ENCODE measurements at regions not wholly inside any gene's neighbourhood (a gene's known extent, or its start where the extent isn't known, plus 50 kb on each side); places are given as distances from the start of the nearest gene placed in this dataset.

DNA sequence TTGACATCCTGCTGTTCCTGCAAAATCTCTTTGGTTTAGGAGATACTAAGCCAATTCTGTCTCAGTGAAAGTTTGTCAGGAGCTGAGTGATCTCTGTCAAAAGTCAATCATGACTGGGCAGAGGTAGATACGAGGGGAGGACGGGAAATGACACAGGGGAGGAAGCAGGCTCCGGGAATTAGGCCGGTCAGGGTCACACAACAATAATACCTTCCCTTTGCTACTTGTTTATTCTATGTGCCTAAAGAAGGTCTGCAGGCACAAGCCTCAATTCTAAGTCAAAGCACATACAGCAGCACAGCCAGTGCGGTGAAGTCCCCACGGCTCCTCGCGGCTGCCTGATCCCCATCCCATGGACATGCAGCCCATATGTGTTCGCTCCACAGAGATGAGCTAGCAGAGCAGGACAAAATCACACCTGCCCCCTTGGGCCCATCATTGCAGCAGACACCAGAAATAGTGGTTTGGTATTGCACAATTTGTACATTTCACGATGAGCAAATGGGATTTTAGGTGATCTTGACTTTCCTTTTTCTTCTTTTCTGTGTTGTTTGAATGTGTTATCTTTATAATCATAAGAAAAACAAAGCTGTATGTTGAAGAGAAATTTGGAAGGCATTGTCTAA, 141.4 kb downstream of the VAPA start:
- Histone ChIP-seq H3K4me3 (ENCODE audit: low read length) (no peak overlapping the region), H3K79me1 (ENCODE audit: low read length) (no peaks in the 10 kb centered on the region), H2BK15ac (replicated peaks; ENCODE audit: low read depth) (no peak overlapping the region), H4K5ac (ENCODE audit: low read length) (no peak overlapping the region), H3K9ac (ENCODE audit: low read length) (no peak overlapping the region), H3K36me3 (ENCODE audit: control insufficient read depth, insufficient read depth, low read length) (no peaks in the 10 kb centered on the region), H3K4ac (ENCODE audit: low read depth, low read length) (no peak overlapping the region), H3K27me3 (ENCODE audit: insufficient read depth, low read length, poor library complexity) (no peaks in the 10 kb centered on the region), H4K8ac (ENCODE audit: low read depth, low read length) (no peak overlapping the region), H3K18ac (ENCODE audit: low read length) (no peak overlapping the region), H2AK5ac (ENCODE audit: low read length) (no peak overlapping the region), H3K27ac (ENCODE audit: low read depth, low read length) (no peak overlapping the region), H2BK120ac (ENCODE audit: low read depth, low read length) (no peak overlapping the region), H3K23ac (ENCODE audit: low read length) (no peak overlapping the region), H3K4me1 (ENCODE audit: control insufficient read depth, low read depth, low read length) (peaks cover 8% of the 10 kb centered on the region), H2BK5ac (ENCODE audit: low read length) (no peak overlapping the region), H3K79me2 (ENCODE audit: control insufficient read depth, insufficient read depth, low read length) (no peaks in the 10 kb centered on the region), H3K4me2 (ENCODE audit: low read length) (no peak overlapping the region), H3K56ac (ENCODE audit: low read length) (no peak overlapping the region)
- WGBS (ENCODE audit: extremely low coverage, insufficient coverage, low lambda C conversion rate): no CpG with 5 or more reads among the region's 10 CpGs
- DNase-seq: peak; percentile 33

DNA sequence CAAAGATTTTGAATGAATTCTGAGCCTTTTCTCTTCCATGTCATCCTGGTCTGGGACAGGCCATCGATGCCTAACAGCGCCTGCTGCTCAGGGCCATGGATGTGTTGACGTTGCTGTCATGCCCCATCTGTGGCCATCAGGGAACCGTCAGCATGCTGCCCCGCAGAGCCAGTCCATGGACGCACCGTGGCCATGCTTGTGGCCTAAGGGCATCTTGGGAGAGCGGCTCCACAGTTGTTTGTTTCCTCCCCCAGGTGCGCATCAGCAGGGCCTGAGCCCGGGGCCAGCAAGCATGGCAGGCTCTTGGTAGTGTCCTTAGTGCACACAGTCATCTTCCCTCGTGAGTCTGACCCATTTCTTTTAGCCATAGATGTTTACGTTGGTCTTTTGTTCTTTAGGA, 142.7 kb downstream of the VAPA start:
- no peaks in the 10 kb centered on the region for H3K79me2 ChIP-seq (ENCODE audit: control insufficient read depth, insufficient read depth, low read length)
- no CpG with 5 or more reads among the region's 12 CpGs for WGBS (ENCODE audit: extremely low coverage, insufficient coverage, low lambda C conversion rate)
- H4K5ac ChIP-seq (ENCODE audit: low read length): no peak overlapping the region
- H3K18ac ChIP-seq (ENCODE audit: low read length): no peak overlapping the region
- H3K4me2 ChIP-seq (ENCODE audit: low read length): no peak overlapping the region
- H3K79me1 ChIP-seq (ENCODE audit: low read length): no peaks in the 10 kb centered on the region
- DNase-seq: no peak
- H4K8ac ChIP-seq (ENCODE audit: low read depth, low read length): no peak overlapping the region
- H3K27ac ChIP-seq (ENCODE audit: low read depth, low read length): no peak overlapping the region
- H2AK5ac ChIP-seq (ENCODE audit: low read length): no peak overlapping the region
- H3K4ac ChIP-seq (ENCODE audit: low read depth, low read length): no peak overlapping the region
- no peak overlapping the region for H3K9ac ChIP-seq (ENCODE audit: low read length)
- H3K56ac ChIP-seq (ENCODE audit: low read length): no peak overlapping the region
- H3K4me1 ChIP-seq (ENCODE audit: control insufficient read depth, low read depth, low read length): peaks cover 8% of the 10 kb centered on the region
- no peak overlapping the region for H2BK15ac ChIP-seq (replicated peaks; ENCODE audit: low read depth)
- H3K23ac ChIP-seq (ENCODE audit: low read length): no peak overlapping the region
- no peak overlapping the region for H2BK120ac ChIP-seq (ENCODE audit: low read depth, low read length)
- no peak overlapping the region for H3K4me3 ChIP-seq (ENCODE audit: low read length)
- H2BK5ac ChIP-seq (ENCODE audit: low read length): no peak overlapping the region
- no peaks in the 10 kb centered on the region for H3K27me3 ChIP-seq (ENCODE audit: insufficient read depth, low read length, poor library complexity)
- no peaks in the 10 kb centered on the region for H3K36me3 ChIP-seq (ENCODE audit: control insufficient read depth, insufficient read depth, low read length)

DNA sequence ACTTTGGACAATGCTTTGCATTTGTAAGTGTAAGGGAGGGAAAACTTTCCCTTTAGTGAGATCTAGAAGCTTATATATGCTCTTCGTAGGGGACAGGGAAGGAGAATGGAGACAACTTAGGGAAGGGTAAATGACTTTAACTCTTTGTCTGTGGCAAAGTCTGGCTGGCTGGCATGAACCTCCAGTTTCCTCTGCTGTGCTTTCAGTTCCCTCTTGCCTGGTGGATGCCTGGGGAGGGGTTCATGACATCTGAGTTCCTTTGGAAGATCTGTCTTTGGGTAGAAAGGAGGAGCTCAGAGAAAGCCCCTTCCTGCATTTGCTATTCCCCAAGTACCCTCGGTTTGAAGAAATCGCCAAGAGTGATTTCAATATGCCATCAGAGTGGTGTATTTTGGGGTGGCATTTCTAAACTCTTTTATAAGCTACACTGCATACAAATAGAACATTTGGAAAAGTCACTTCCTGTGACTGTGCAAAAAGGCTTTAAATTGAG, 143.6 kb downstream of the VAPA start:
- H3K27me3 ChIP-seq (ENCODE audit: insufficient read depth, low read length, poor library complexity): no peaks in the 10 kb centered on the region
- no peak overlapping the region for H3K18ac ChIP-seq (ENCODE audit: low read length)
- H3K36me3 ChIP-seq (ENCODE audit: control insufficient read depth, insufficient read depth, low read length): no peaks in the 10 kb centered on the region
- H3K4me3 ChIP-seq (ENCODE audit: low read length): no peak overlapping the region
- H4K8ac ChIP-seq (ENCODE audit: low read depth, low read length): no peak overlapping the region
- H3K4me2 ChIP-seq (ENCODE audit: low read length): no peak overlapping the region
- H2BK5ac ChIP-seq (ENCODE audit: low read length): no peak overlapping the region
- H2AK5ac ChIP-seq (ENCODE audit: low read length): no peak overlapping the region
- H3K9ac ChIP-seq (ENCODE audit: low read length): no peak overlapping the region
- H3K27ac ChIP-seq (ENCODE audit: low read depth, low read length): no peak overlapping the region
- H2BK15ac ChIP-seq (replicated peaks; ENCODE audit: low read depth): no peak overlapping the region
- no peak overlapping the region for H2BK120ac ChIP-seq (ENCODE audit: low read depth, low read length)
- no peaks in the 10 kb centered on the region for H3K79me2 ChIP-seq (ENCODE audit: control insufficient read depth, insufficient read depth, low read length)
- no CpG with 5 or more reads among the region's 3 CpGs for WGBS (ENCODE audit: extremely low coverage, insufficient coverage, low lambda C conversion rate)
- no peaks in the 10 kb centered on the region for H3K79me1 ChIP-seq (ENCODE audit: low read length)
- H3K23ac ChIP-seq (ENCODE audit: low read length): no peak overlapping the region
- H4K5ac ChIP-seq (ENCODE audit: low read length): no peak overlapping the region
- no peak overlapping the region for H3K56ac ChIP-seq (ENCODE audit: low read length)
- peaks cover 8% of the 10 kb centered on the region for H3K4me1 ChIP-seq (ENCODE audit: control insufficient read depth, low read depth, low read length)
- no peak for DNase-seq
- no peak overlapping the region for H3K4ac ChIP-seq (ENCODE audit: low read depth, low read length)

DNA sequence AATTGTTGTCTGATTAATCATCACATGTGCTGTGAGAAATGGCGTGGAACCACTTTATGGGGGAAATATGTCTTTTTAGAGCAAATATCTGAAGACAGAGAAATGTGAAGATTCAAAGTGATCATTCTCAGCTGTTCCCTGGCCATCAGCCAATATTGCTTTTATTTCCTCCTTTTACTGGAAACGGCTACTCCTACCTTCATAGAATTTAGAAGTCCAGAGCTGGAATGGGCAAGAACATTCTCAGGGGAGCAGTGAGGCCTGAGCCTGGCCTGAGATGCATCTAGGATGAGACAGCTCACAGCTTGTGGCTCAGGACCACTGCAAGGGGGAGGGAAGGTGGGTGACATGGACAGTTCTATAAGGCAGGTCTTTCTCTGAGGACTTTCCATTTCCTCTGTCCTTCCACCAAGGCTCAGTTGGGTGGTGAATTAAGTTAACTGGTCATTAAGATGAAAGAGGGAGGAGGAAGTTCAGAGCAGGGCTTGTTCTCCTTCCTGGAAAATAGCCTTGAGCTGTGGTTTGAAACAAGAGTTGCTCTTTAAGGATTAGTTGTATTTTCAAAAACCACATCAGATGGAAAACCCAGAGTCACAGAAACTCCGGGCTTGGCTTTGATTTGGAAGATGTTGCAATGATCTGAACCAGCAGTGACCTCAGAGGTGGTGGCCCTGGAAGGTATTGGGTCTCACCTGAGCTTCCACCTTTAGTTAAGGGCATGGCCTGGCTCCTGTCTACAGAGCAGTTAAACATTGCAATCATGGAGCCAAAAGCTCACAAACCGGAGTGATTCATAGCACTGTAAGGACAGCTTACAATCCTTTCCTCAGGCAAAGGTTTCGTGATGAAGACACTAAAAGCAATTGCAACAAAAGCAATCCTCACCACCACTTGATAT, 144.3 kb downstream of the VAPA start:
- Histone ChIP-seq H3K4me1 (ENCODE audit: control insufficient read depth, low read depth, low read length) (peaks cover 8% of the 10 kb centered on the region), H4K8ac (ENCODE audit: low read depth, low read length) (no peak overlapping the region), H3K79me1 (ENCODE audit: low read length) (no peaks in the 10 kb centered on the region), H3K27ac (ENCODE audit: low read depth, low read length) (no peak overlapping the region), H3K4me2 (ENCODE audit: low read length) (no peak overlapping the region), H4K5ac (ENCODE audit: low read length) (no peak overlapping the region), H3K79me2 (ENCODE audit: control insufficient read depth, insufficient read depth, low read length) (no peaks in the 10 kb centered on the region), H2BK120ac (ENCODE audit: low read depth, low read length) (no peak overlapping the region), H3K56ac (ENCODE audit: low read length) (no peak overlapping the region), H3K23ac (ENCODE audit: low read length) (no peak overlapping the region), H3K9ac (ENCODE audit: low read length) (no peak overlapping the region), H3K4ac (ENCODE audit: low read depth, low read length) (no peak overlapping the region), H2BK15ac (replicated peaks; ENCODE audit: low read depth) (no peak overlapping the region), H3K4me3 (ENCODE audit: low read length) (no peak overlapping the region), H3K27me3 (ENCODE audit: insufficient read depth, low read length, poor library complexity) (no peaks in the 10 kb centered on the region), H3K36me3 (ENCODE audit: control insufficient read depth, insufficient read depth, low read length) (no peaks in the 10 kb centered on the region), H2AK5ac (ENCODE audit: low read length) (no peak overlapping the region), H3K18ac (ENCODE audit: low read length) (no peak overlapping the region), H2BK5ac (ENCODE audit: low read length) (no peak overlapping the region)
- no CpG with 5 or more reads among the region's 5 CpGs for WGBS (ENCODE audit: extremely low coverage, insufficient coverage, low lambda C conversion rate)
- DNase-seq: no peak

DNA sequence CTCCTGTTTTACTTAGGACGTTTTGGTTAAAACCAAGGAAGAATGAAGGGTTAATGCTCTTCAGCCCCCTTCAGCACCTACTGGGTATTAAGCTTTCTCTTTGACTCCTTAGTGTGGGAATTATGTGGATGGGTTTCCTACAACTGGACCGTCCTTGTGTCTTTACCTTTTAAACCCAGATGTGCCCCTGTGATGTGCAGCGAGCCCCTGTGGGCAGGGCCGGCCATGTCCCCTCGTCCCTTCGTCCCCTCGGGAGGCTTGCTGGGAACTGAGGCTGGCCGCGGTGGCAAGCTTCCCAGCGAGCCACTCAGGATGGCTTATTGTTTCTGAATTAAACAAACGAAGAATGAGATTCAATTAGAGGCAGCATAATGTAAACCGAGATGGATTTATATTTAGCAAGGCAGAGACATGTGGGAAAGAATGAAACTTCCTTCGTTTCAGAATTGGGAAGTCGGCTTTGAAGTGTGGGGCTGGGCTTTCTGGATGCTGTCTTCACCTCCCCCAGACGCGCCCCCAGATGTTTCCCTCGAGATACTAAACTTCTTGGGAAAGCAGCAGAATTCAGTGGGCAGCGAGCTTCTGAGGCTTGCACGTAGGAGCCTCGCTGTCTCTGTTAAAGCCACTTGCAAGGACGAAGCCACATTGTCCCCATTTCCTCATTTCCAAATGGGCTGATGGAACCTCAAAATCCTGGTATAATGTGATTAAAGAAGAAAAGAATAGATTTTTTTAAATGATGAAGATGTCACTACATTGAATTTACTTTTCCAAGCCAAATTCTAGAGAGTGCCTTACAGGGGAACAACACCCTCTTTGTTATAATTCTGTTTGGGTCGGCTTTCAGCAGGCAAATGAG, 146.0 kb downstream of the VAPA start:
- WGBS (ENCODE audit: extremely low coverage, insufficient coverage, low lambda C conversion rate): no CpG with 5 or more reads among the region's 22 CpGs

More for the DNA sequence above, 146.0 kb downstream of the VAPA start:
- no peak overlapping the region for H3K18ac ChIP-seq (ENCODE audit: low read length)
- no peak overlapping the region for H3K27ac ChIP-seq (ENCODE audit: low read depth, low read length)
- no peak overlapping the region for H3K56ac ChIP-seq (ENCODE audit: low read length)
- no peak overlapping the region for H2BK120ac ChIP-seq (ENCODE audit: low read depth, low read length)
- no peak overlapping the region for H3K23ac ChIP-seq (ENCODE audit: low read length)
- H2BK15ac ChIP-seq (replicated peaks; ENCODE audit: low read depth): no peak overlapping the region
- no peaks in the 10 kb centered on the region for H3K36me3 ChIP-seq (ENCODE audit: control insufficient read depth, insufficient read depth, low read length)
- no peak overlapping the region for H2BK5ac ChIP-seq (ENCODE audit: low read length)
- no peak overlapping the region for H2AK5ac ChIP-seq (ENCODE audit: low read length)
- H3K4me2 ChIP-seq (ENCODE audit: low read length): no peak overlapping the region
- H4K5ac ChIP-seq (ENCODE audit: low read length): no peak overlapping the region
- H3K4me1 ChIP-seq (ENCODE audit: control insufficient read depth, low read depth, low read length): no peaks in the 10 kb centered on the region
- no peak overlapping the region for H3K4me3 ChIP-seq (ENCODE audit: low read length)
- H3K27me3 ChIP-seq (ENCODE audit: insufficient read depth, low read length, poor library complexity): no peaks in the 10 kb centered on the region
- H3K4ac ChIP-seq (ENCODE audit: low read depth, low read length): no peak overlapping the region
- H3K9ac ChIP-seq (ENCODE audit: low read length): no peak overlapping the region
- no peak for DNase-seq
- H3K79me2 ChIP-seq (ENCODE audit: control insufficient read depth, insufficient read depth, low read length): no peaks in the 10 kb centered on the region
- no peaks in the 10 kb centered on the region for H3K79me1 ChIP-seq (ENCODE audit: low read length)
- no peak overlapping the region for H4K8ac ChIP-seq (ENCODE audit: low read depth, low read length)

Measured in mesendoderm (in vitro differentiated cells).